ENCODE measurements at regions not wholly inside any gene's neighbourhood (a gene's known extent, or its start where the extent isn't known, plus 50 kb on each side); places are given as distances from the start of the nearest gene placed in this dataset.

- TF ChIP-seq, protein P1, sequence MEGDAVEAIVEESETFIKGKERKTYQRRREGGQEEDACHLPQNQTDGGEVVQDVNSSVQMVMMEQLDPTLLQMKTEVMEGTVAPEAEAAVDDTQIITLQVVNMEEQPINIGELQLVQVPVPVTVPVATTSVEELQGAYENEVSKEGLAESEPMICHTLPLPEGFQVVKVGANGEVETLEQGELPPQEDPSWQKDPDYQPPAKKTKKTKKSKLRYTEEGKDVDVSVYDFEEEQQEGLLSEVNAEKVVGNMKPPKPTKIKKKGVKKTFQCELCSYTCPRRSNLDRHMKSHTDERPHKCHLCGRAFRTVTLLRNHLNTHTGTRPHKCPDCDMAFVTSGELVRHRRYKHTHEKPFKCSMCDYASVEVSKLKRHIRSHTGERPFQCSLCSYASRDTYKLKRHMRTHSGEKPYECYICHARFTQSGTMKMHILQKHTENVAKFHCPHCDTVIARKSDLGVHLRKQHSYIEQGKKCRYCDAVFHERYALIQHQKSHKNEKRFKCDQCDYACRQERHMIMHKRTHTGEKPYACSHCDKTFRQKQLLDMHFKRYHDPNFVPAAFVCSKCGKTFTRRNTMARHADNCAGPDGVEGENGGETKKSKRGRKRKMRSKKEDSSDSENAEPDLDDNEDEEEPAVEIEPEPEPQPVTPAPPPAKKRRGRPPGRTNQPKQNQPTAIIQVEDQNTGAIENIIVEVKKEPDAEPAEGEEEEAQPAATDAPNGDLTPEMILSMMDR (IDR thresholded peaks at IDR 0.05; ENCODE audit: extremely low read depth in 1 of 2, insufficient read depth in 1 of 2, low read depth in 1 of 2, low read length in 2 of 2) = no peak
- TF ChIP-seq EZH2 (IDR thresholded peaks at IDR 0.05; ENCODE audit: borderline replicate concordance, low read depth, low read length, severe bottlenecking) (no peak), POLR2A (IDR thresholded peaks at IDR 0.05; ENCODE audit: low read depth, low read length) (no peak), GATA2 (IDR thresholded peaks at IDR 0.05; ENCODE audit: insufficient read depth, insufficient read length, low read depth, low read length) (no peak), POLR2AphosphoS5 (IDR thresholded peaks at IDR 0.05; ENCODE audit: insufficient read depth, low read depth, low read length) (no peak), MAX (IDR thresholded peaks at IDR 0.05; ENCODE audit: insufficient read depth, insufficient read length) (no peak), FOS (IDR thresholded peaks at IDR 0.05; ENCODE audit: borderline replicate concordance, insufficient read depth, low read length) (no peak), MYC (IDR thresholded peaks at IDR 0.05; ENCODE audit: low read depth, low read length) (no peak)
Measured at GRCh38 chr3:3907023-3907422, 107.8 kb downstream of the LRRN1 start.
